ENCODE measurements at regions not wholly inside any gene's neighbourhood (a gene's known extent, or its start where the extent isn't known, plus 50 kb on each side); places are given as distances from the start of the nearest gene placed in this dataset.

DNA sequence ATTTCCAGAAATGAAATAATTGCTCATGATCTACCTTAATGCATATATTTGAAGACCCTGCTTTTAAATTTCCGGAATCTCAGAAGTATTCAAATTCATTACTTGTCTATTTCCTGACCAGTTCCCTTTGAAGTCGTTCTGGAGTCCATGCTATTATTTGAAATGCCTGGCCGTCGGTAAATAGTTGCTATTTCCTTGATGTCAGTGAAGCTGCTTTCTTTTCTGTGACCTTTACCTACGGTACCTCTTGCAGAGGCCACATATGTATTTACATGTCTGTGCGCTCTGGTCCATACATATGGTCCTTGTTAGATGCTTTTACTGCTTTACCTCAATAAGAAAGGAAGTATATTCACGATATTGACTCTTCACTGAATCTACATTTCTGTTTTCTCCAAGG lies 199.7 kb downstream of the PAPSS1 start:
- TF ChIP-seq, protein P1, sequence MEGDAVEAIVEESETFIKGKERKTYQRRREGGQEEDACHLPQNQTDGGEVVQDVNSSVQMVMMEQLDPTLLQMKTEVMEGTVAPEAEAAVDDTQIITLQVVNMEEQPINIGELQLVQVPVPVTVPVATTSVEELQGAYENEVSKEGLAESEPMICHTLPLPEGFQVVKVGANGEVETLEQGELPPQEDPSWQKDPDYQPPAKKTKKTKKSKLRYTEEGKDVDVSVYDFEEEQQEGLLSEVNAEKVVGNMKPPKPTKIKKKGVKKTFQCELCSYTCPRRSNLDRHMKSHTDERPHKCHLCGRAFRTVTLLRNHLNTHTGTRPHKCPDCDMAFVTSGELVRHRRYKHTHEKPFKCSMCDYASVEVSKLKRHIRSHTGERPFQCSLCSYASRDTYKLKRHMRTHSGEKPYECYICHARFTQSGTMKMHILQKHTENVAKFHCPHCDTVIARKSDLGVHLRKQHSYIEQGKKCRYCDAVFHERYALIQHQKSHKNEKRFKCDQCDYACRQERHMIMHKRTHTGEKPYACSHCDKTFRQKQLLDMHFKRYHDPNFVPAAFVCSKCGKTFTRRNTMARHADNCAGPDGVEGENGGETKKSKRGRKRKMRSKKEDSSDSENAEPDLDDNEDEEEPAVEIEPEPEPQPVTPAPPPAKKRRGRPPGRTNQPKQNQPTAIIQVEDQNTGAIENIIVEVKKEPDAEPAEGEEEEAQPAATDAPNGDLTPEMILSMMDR (IDR thresholded peaks at IDR 0.05 in 4 of 5, conservative IDR thresholded peaks at IDR 0.05 in 1 of 5) = no peak
- no peak for TF ChIP-seq POLR2A (IDR thresholded peaks at IDR 0.05)

Data from gastrocnemius medialis (tissue), 4 donors.